Astrocyte (in vitro differentiated cells and primary cell): ENCODE measurements at regions not wholly inside any gene's neighbourhood (a gene's known extent, or its start where the extent isn't known, plus 50 kb on each side); places are given as distances from the start of the nearest gene placed in this dataset.

Experiments used
- DNase-seq: peaks from one replicate; pipeline ENCODE4 v3.0.0-alpha.2; 2010; ENCODE audit warnings: low read depth
- FAIRE-seq: peaks from 2 replicates; lab custom pipeline; 2011; peaks lifted over from hg19 to GRCh38; lab: Jason Lieb, UNC
- H2AFZ ChIP-seq: 2 replicates; pipeline ENCODE4 v1.6.0; 2012; ENCODE audit warnings: low read depth, low read length, inconsistent platforms
- H3K27ac ChIP-seq: 2 replicates; pipeline ENCODE4 v1.5.1; 2011; ENCODE audit warnings: low read depth, low read length, inconsistent platforms
- H3K27me3 ChIP-seq: 2 replicates; pipeline ENCODE4 v1.6.0; 2011; ENCODE audit warnings: low read length, inconsistent platforms; ENCODE audit not compliant: insufficient read depth
- H3K36me3 ChIP-seq: 2 replicates; pipeline ENCODE4 v1.5.1; 2011; ENCODE audit warnings: low read length, inconsistent platforms; ENCODE audit not compliant: insufficient read depth
- H3K4me1 ChIP-seq: 2 replicates; pipeline ENCODE4 v1.5.1; 2011; ENCODE audit warnings: low read length, inconsistent platforms; ENCODE audit not compliant: insufficient read depth
- H3K4me2 ChIP-seq: 2 replicates; pipeline ENCODE4 v1.6.0; 2012; ENCODE audit warnings: low read length, inconsistent platforms
- H3K4me3 ChIP-seq: 2 replicates; pipeline ENCODE4 v1.5.1; 2011; ENCODE audit warnings: low read depth, mild to moderate bottlenecking, low read length, inconsistent platforms; ENCODE audit not compliant: insufficient read depth
- H3K79me2 ChIP-seq: 2 replicates; pipeline ENCODE4 v1.6.0; 2012; ENCODE audit warnings: mild to moderate bottlenecking, low read length, inconsistent platforms; ENCODE audit not compliant: insufficient read depth
- H3K9ac ChIP-seq: 2 replicates; pipeline ENCODE4 v1.6.0; 2012; ENCODE audit warnings: mild to moderate bottlenecking, low read length, inconsistent platforms
- H3K9me3 ChIP-seq: 2 replicates; pipeline ENCODE4 v1.5.1; 2012; ENCODE audit warnings: low read depth, mild to moderate bottlenecking, low read length, inconsistent platforms; ENCODE audit not compliant: insufficient read depth
- H4K20me1 ChIP-seq: 2 replicates; pipeline ENCODE4 v1.6.0; 2012; ENCODE audit warnings: low read length, inconsistent platforms; ENCODE audit not compliant: insufficient read depth
- H3K27ac Mint-ChIP-seq: one replicate; pipeline ENCODE4 v1.8.0; 2021; ENCODE audit warnings: mild to moderate bottlenecking, mixed read lengths; ENCODE audit not compliant: unreplicated experiment
- H3K27me3 Mint-ChIP-seq: one replicate; pipeline ENCODE4 v1.8.0; 2021; ENCODE audit warnings: low read depth, mixed read lengths; ENCODE audit not compliant: unreplicated experiment
- H3K36me3 Mint-ChIP-seq: one replicate; pipeline ENCODE4 v1.8.0; 2021; ENCODE audit warnings: low read depth, mixed read lengths; ENCODE audit not compliant: unreplicated experiment
- H3K4me1 Mint-ChIP-seq: one replicate; pipeline ENCODE4 v1.8.0; 2021; ENCODE audit warnings: low read depth, mixed read lengths; ENCODE audit not compliant: unreplicated experiment
- H3K4me3 Mint-ChIP-seq: one replicate; pipeline ENCODE4 v1.8.0; 2021; ENCODE audit warnings: mild to moderate bottlenecking, moderate library complexity, mixed read lengths; ENCODE audit not compliant: unreplicated experiment
- H3K9me3 Mint-ChIP-seq: one replicate; pipeline ENCODE4 v1.8.0; 2021; ENCODE audit warnings: mild to moderate bottlenecking, mixed read lengths; ENCODE audit not compliant: unreplicated experiment
- EZH2 ChIP-seq: IDR thresholded peaks from 2 replicates; pipeline ENCODE4 v1.6.1; 2012; ENCODE audit warnings: mild to moderate bottlenecking, low read length, inconsistent platforms; ENCODE audit not compliant: insufficient read depth
- TF ChIP-seq, protein P1 (sequence below): IDR thresholded peaks from 2 replicates; pipeline ENCODE4 v1.5.1; 2011; ENCODE audit warnings: low read depth, mild to moderate bottlenecking, inconsistent platforms, low read length, moderate library complexity; ENCODE audit not compliant: insufficient read depth

DNA sequence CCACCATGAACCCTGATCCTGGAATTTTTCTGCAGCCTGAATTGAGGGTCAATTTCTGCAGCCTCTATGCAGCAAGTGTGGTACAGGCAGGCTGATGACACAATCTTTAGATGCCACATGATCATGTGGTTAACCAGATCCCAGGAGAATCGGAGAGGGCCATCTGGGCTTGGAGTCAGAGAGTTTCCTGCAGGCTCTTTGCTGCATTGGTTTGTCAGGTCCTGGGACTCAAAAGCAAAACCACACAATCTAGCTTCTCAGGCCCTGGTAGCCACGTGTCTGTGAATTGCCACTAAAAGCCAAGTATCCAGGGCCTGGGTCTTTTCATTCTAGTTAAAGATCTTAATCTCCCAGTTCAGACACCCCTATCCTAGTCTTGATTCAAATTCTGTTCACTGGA, 464.5 kb downstream of the BCOR start:
- no peak overlapping the region for H3K27ac ChIP-seq
- H2AFZ ChIP-seq, result no peak overlapping the region
- no peaks in the 10 kb centered on the region for H3K9me3 Mint-ChIP-seq
- H3K4me3 ChIP-seq, result no peak overlapping the region
- FAIRE-seq, result peak; percentile 96
- H3K79me2 ChIP-seq, result no peaks in the 10 kb centered on the region
- H3K27me3 Mint-ChIP-seq, result peaks cover 4% of the 10 kb centered on the region
- no peaks in the 10 kb centered on the region for H3K27me3 ChIP-seq
- H3K4me1 ChIP-seq, result no peaks in the 10 kb centered on the region
- no peak overlapping the region for H3K4me3 Mint-ChIP-seq
- H3K36me3 ChIP-seq, result no peaks in the 10 kb centered on the region
- H3K27ac Mint-ChIP-seq, result no peak overlapping the region
- H4K20me1 ChIP-seq, result no peaks in the 10 kb centered on the region
- DNase-seq, result peak; percentile 66
- H3K4me2 ChIP-seq, result no peak overlapping the region
- H3K4me1 Mint-ChIP-seq, result peaks cover 11% of the 10 kb centered on the region
- no peaks in the 10 kb centered on the region for H3K36me3 Mint-ChIP-seq
- no peak overlapping the region for H3K9ac ChIP-seq
- TF ChIP-seq EZH2, result no peak
- TF ChIP-seq, protein P1, sequence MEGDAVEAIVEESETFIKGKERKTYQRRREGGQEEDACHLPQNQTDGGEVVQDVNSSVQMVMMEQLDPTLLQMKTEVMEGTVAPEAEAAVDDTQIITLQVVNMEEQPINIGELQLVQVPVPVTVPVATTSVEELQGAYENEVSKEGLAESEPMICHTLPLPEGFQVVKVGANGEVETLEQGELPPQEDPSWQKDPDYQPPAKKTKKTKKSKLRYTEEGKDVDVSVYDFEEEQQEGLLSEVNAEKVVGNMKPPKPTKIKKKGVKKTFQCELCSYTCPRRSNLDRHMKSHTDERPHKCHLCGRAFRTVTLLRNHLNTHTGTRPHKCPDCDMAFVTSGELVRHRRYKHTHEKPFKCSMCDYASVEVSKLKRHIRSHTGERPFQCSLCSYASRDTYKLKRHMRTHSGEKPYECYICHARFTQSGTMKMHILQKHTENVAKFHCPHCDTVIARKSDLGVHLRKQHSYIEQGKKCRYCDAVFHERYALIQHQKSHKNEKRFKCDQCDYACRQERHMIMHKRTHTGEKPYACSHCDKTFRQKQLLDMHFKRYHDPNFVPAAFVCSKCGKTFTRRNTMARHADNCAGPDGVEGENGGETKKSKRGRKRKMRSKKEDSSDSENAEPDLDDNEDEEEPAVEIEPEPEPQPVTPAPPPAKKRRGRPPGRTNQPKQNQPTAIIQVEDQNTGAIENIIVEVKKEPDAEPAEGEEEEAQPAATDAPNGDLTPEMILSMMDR, result no peak
- H3K9me3 ChIP-seq, result no peaks in the 10 kb centered on the region

DNA sequence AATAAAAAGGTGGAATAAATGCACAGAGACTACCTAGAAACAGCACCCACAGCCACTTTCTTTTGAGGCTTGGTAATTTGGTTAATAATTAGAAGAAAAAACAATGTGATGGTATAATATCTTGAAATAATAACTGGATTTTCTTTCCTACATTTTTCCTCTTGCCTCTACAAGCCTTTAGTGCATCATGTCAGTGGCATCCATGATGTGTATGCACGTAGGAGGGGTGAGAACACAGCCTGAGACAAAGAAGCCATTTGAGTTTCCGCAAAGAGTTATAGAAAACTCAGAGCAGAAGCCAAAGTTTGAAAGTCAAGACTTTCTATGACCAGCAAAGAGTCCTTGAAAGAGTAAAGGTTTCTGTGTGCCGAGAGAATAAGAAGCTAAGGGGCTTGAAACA, 461.3 kb downstream of the BCOR start:
- H3K27ac Mint-ChIP-seq, result no peak overlapping the region
- H3K27me3 ChIP-seq, result no peaks in the 10 kb centered on the region
- no peaks in the 10 kb centered on the region for H3K27me3 Mint-ChIP-seq
- no peak overlapping the region for H3K27ac ChIP-seq
- H3K36me3 Mint-ChIP-seq, result no peaks in the 10 kb centered on the region
- H3K4me3 ChIP-seq, result no peak overlapping the region
- H3K9me3 Mint-ChIP-seq, result peaks cover 1% of the 10 kb centered on the region
- no peak overlapping the region for H3K4me2 ChIP-seq
- FAIRE-seq (peak; percentile 39), DNase-seq (no peak)
- no peak overlapping the region for H2AFZ ChIP-seq
- H3K4me1 ChIP-seq, result no peaks in the 10 kb centered on the region
- no peak overlapping the region for H3K9ac ChIP-seq
- no peaks in the 10 kb centered on the region for H3K9me3 ChIP-seq
- H4K20me1 ChIP-seq, result no peaks in the 10 kb centered on the region
- H3K79me2 ChIP-seq, result no peaks in the 10 kb centered on the region
- H3K36me3 ChIP-seq, result no peaks in the 10 kb centered on the region
- peaks cover 14% of the 10 kb centered on the region for H3K4me1 Mint-ChIP-seq
- H3K4me3 Mint-ChIP-seq, result no peak overlapping the region
- TF ChIP-seq, protein P1, result no peak
- TF ChIP-seq EZH2, result no peak

DNA sequence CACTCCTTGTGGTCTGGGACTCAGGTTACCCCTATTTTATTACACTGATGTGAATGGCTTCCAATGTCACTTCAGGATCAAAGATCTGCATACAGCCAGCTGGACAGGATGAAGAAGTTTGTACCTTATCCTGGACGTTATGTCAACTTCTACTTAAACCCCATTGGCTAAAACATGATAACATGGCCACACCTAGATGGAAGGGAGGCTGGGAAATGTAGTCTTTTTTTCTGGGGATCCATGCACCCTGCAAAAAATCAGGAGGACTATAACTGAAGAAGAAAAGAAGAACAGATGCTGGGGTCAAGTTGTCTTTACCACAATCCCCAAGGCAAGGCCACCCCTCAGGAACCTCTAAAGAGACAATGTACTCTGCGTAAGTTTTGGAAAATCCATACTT, 459.2 kb downstream of the BCOR start:
- no peak overlapping the region for H2AFZ ChIP-seq
- H3K79me2 ChIP-seq, result no peaks in the 10 kb centered on the region
- H3K4me2 ChIP-seq, result no peak overlapping the region
- no peak overlapping the region for H3K9ac ChIP-seq
- H3K27ac Mint-ChIP-seq, result no peak overlapping the region
- no peaks in the 10 kb centered on the region for H3K9me3 ChIP-seq
- H3K4me1 ChIP-seq, result no peaks in the 10 kb centered on the region
- H3K27ac ChIP-seq, result no peak overlapping the region
- DNase-seq (no peak), FAIRE-seq (no peak)
- H4K20me1 ChIP-seq, result no peaks in the 10 kb centered on the region
- no peaks in the 10 kb centered on the region for H3K36me3 Mint-ChIP-seq
- TF ChIP-seq, protein P1, result no peak
- no peak for TF ChIP-seq EZH2
- H3K27me3 Mint-ChIP-seq, result peaks cover 7% of the 10 kb centered on the region
- no peaks in the 10 kb centered on the region for H3K27me3 ChIP-seq
- no peak overlapping the region for H3K4me3 ChIP-seq
- H3K36me3 ChIP-seq, result no peaks in the 10 kb centered on the region
- H3K9me3 Mint-ChIP-seq, result peaks cover 1% of the 10 kb centered on the region
- H3K4me1 Mint-ChIP-seq, result peaks cover 5% of the 10 kb centered on the region
- no peak overlapping the region for H3K4me3 Mint-ChIP-seq
